IMR-90 (cell line): ENCODE measurements at regions not wholly inside any gene's neighbourhood (a gene's known extent, or its start where the extent isn't known, plus 50 kb on each side); places are given as distances from the start of the nearest gene placed in this dataset.

Experiments used
- ATAC-seq: fragments of 200-7000 bp; cut with Tn5 transposase; 2 replicates; pipeline ENCODE4 v1.9.1; 2020; ENCODE audit warnings: low read depth, mild to moderate bottlenecking, moderate library complexity
- BruUV-seq: library from RNA; stranded (reverse); fragments of 400-500 nt; replicated peaks from 2 replicates; lab custom pipeline; 2021; lab: Mats Ljungman, UMichigan
- CTCF ChIA-PET: fragments of 300-600 bp; formaldehyde crosslinking; extraction: SDS; loops from one replicate; lab custom pipeline; 2021; ENCODE audit warnings: antibody characterized with exemption; lab: Yijun Ruan, JAX
- POLR2A ChIA-PET: fragments of 300-600 bp; sonication (Branson Sonifier 250); formaldehyde crosslinking; loops from one replicate; lab custom pipeline; 2022; ENCODE audit warnings: antibody characterized with exemption; ENCODE audit not compliant: unreplicated experiment; lab: Charles Lee
- DNase-seq: peaks from one replicate; pipeline ENCODE4 v3.0.0; 2013
- H2AFZ ChIP-seq: replicated peaks from 2 replicates; pipeline ENCODE3; 2013; ENCODE audit warnings: low read length, mild to moderate bottlenecking; ENCODE audit not compliant: poor library complexity
- H2AK5ac ChIP-seq: 2 replicates; pipeline ENCODE4 v1.6.1; 2013; ENCODE audit warnings: low read depth, low read length, inconsistent platforms
- H2AK9ac ChIP-seq: replicated peaks from 2 replicates; pipeline ENCODE3; 2013; ENCODE audit warnings: mild to moderate bottlenecking, low read depth, low read length, moderate library complexity; ENCODE audit not compliant: poor library complexity
- H2BK120ac ChIP-seq: 2 replicates; pipeline ENCODE4 v1.6.1; 2013; ENCODE audit warnings: low read depth, low read length, inconsistent platforms
- H2BK15ac ChIP-seq: 3 replicates; pipeline ENCODE4 v1.6.1; 2013; ENCODE audit warnings: low read depth, low read length, inconsistent platforms
- H2BK20ac ChIP-seq: 2 replicates; pipeline ENCODE4 v1.6.1; 2013; ENCODE audit warnings: low read depth, mild to moderate bottlenecking, inconsistent platforms, low read length, moderate library complexity
- H2BK5ac ChIP-seq: 2 replicates; pipeline ENCODE4 v1.6.1; 2013; ENCODE audit warnings: mild to moderate bottlenecking, low read depth, low read length, inconsistent platforms; ENCODE audit not compliant: poor library complexity, severe bottlenecking
- H3K14ac ChIP-seq: replicated peaks from 2 replicates; pipeline ENCODE4 v1.6.1; 2013; ENCODE audit warnings: low read depth, low read length, inconsistent platforms
- H3K18ac ChIP-seq: 2 replicates; pipeline ENCODE4 v1.6.1; 2013; ENCODE audit warnings: low read depth, low read length, control low read depth
- H3K23ac ChIP-seq: 2 replicates; pipeline ENCODE4 v1.6.1; 2013; ENCODE audit warnings: low read depth, low read length, inconsistent platforms
- H3K27ac ChIP-seq: 2 replicates; pipeline ENCODE4 v1.5.1; 2013; ENCODE audit warnings: mild to moderate bottlenecking, control low read depth, low read length; ENCODE audit not compliant: insufficient read depth
- H3K27me3 ChIP-seq: 2 replicates; pipeline ENCODE4 v1.6.1; 2013; ENCODE audit warnings: low read length; ENCODE audit not compliant: control insufficient read depth, insufficient read depth
- H3K36me3 ChIP-seq: 2 replicates; pipeline ENCODE4 v1.6.1; 2013; ENCODE audit warnings: low read length, mixed read lengths; ENCODE audit not compliant: control insufficient read depth, insufficient read depth
- H3K4ac ChIP-seq: 2 replicates; pipeline ENCODE4 v1.6.1; 2013; ENCODE audit warnings: low read depth, low read length, inconsistent platforms
- H3K4me1 ChIP-seq: 2 replicates; pipeline ENCODE4 v1.6.1; 2013; ENCODE audit warnings: low read length, mixed read lengths; ENCODE audit not compliant: control insufficient read depth, insufficient read depth
- H3K4me2 ChIP-seq: 2 replicates; pipeline ENCODE4 v1.6.1; 2013; ENCODE audit warnings: low read depth, mild to moderate bottlenecking, control low read depth, low read length, moderate library complexity
- H3K4me3 ChIP-seq: 2 replicates; pipeline ENCODE4 v1.5.1; 2013; ENCODE audit warnings: low read depth, mild to moderate bottlenecking, control low read depth, low read length, moderate library complexity; ENCODE audit not compliant: insufficient read depth
- H3K56ac ChIP-seq: 2 replicates; pipeline ENCODE4 v1.6.1; 2013; ENCODE audit warnings: low read length, inconsistent platforms; ENCODE audit not compliant: insufficient read depth; ENCODE audit errors: extremely low read depth
- H3K79me1 ChIP-seq, 2 experiments: 2 replicates each; pipeline ENCODE4 v1.6.1; 2013; ENCODE audit warnings: low read length in 2 of 2, inconsistent platforms in 1 of 2, low read depth in 1 of 2
- H3K9ac ChIP-seq: 2 replicates; pipeline ENCODE4 v1.6.1; 2013; ENCODE audit warnings: low read depth, low read length, control low read depth
- H3K9me1 ChIP-seq: 2 replicates; pipeline ENCODE4 v1.6.1; 2013; ENCODE audit warnings: low read length, inconsistent platforms; ENCODE audit not compliant: insufficient read depth
- H3K9me3 ChIP-seq: 2 replicates; pipeline ENCODE4 v1.6.1; 2013; ENCODE audit warnings: low read length; ENCODE audit not compliant: control insufficient read depth, insufficient read depth
- H4K20me1 ChIP-seq: 2 replicates; pipeline ENCODE4 v1.6.1; 2013; ENCODE audit warnings: low read length, inconsistent platforms; ENCODE audit not compliant: insufficient read depth
- H4K5ac ChIP-seq: 2 replicates; pipeline ENCODE4 v1.6.1; 2013; ENCODE audit warnings: mild to moderate bottlenecking, low read depth, low read length, control low read depth
- H4K8ac ChIP-seq, 2 experiments: 2 replicates each; pipeline ENCODE4 v1.6.1; 2013; ENCODE audit warnings: low read depth in 2 of 2, low read length in 2 of 2, control low read depth in 1 of 2, inconsistent platforms in 1 of 2
- H4K91ac ChIP-seq: 2 replicates; pipeline ENCODE4 v1.6.1; 2013; ENCODE audit warnings: low read depth, low read length, inconsistent platforms; ENCODE audit not compliant: insufficient read depth
- BHLHE40 ChIP-seq: fragments of 150-350 bp; IDR thresholded peaks from 2 replicates; pipeline ENCODE4 v1.6.1; 2016; ENCODE audit warnings: mild to moderate bottlenecking, low read depth, low read length
- CEBPB ChIP-seq: IDR thresholded peaks from 2 replicates; pipeline ENCODE4 v1.6.1; 2012; ENCODE audit warnings: low read depth, low read length, improper control_type of control experiment
- CHD1 ChIP-seq: IDR thresholded peaks from 2 replicates; pipeline ENCODE4 v1.6.1; 2012; ENCODE audit warnings: low read depth, low read length, improper control_type of control experiment
- ELK1 ChIP-seq: fragments of 150-350 bp; IDR thresholded peaks from 2 replicates; pipeline ENCODE4 v1.6.1; 2016; ENCODE audit warnings: low read depth, mild to moderate bottlenecking, low read length, moderate library complexity, borderline replicate concordance
- FOS ChIP-seq: fragments of 150-350 bp; IDR thresholded peaks from 2 replicates; pipeline ENCODE4 v1.6.1; 2016; ENCODE audit warnings: low read depth, low read length
- MAZ ChIP-seq: IDR thresholded peaks from 2 replicates; pipeline ENCODE4 v1.6.1; 2012; ENCODE audit warnings: low read depth, mild to moderate bottlenecking, low read length, improper control_type of control experiment, moderate library complexity, borderline replicate concordance
- NFE2L2 ChIP-seq: fragments of 150-350 bp; IDR thresholded peaks from 2 replicates; pipeline ENCODE4 v1.6.1; 2016; ENCODE audit warnings: low read depth, mild to moderate bottlenecking, low read length
- POLR2A ChIP-seq: IDR thresholded peaks from 2 replicates; pipeline ENCODE4 v1.6.1; 2012; ENCODE audit warnings: mild to moderate bottlenecking, low read depth, low read length
- RAD21 ChIP-seq: IDR thresholded peaks from 2 replicates; pipeline ENCODE4 v1.6.1; 2012; ENCODE audit warnings: low read length, improper control_type of control experiment
- RCOR1 ChIP-seq: IDR thresholded peaks from 2 replicates; pipeline ENCODE4 v1.6.1; 2012; ENCODE audit warnings: mild to moderate bottlenecking, low read length, improper control_type of control experiment; ENCODE audit not compliant: insufficient replicate concordance
- RFX5 ChIP-seq: IDR thresholded peaks from 2 replicates; pipeline ENCODE4 v1.8.0; 2012; ENCODE audit warnings: low read depth, mild to moderate bottlenecking, low read length, moderate library complexity
- SMC3 ChIP-seq: fragments of 150-350 bp; IDR thresholded peaks from 2 replicates; pipeline ENCODE4 v1.6.1; 2016; ENCODE audit warnings: low read depth, mild to moderate bottlenecking, antibody characterized with exemption, low read length, moderate library complexity
- USF2 ChIP-seq: fragments of 150-350 bp; IDR thresholded peaks from 2 replicates; pipeline ENCODE4 v1.6.1; 2017; ENCODE audit warnings: mild to moderate bottlenecking, antibody characterized with exemption, low read length, low read depth
- WGBS, 2 experiments: methylation state at CpG; one replicate each; pipeline versions ENCODE4 v1.1.5 to v1.1.7; 2013; ENCODE audit warnings: missing lambda C conversion rate in 2 of 2; ENCODE audit not compliant: insufficient read length in 1 of 2; ENCODE audit errors: extremely low coverage in 2 of 2; 5-methylcytosine and 5-hydroxymethylcytosine counted together
- dilution Hi-C: fragments of 300-500 bp; cut with HindIII; formaldehyde crosslinking; loops from one replicate; pipeline ENCODE4 v1.14.3; 2018; ENCODE audit warnings: low sequenced_read_pairs; ENCODE audit not compliant: unreplicated experiment
- in situ Hi-C: fragments of 300-500 bp; cut with MboI; formaldehyde crosslinking; loops from 3 replicates; pipeline ENCODE4 v1.14.3; 2019; ENCODE audit warnings: low sequenced_read_pairs, inconsistent platforms, mixed read lengths
- intact Hi-C: fragments of 100-400 bp; cut with micrococcal nuclease; formaldehyde crosslinking; loops from 2 replicates; pipeline ENCODE4 v1.10.0; 2022

- no peak overlapping the region for H2BK120ac ChIP-seq
- no peak for ATAC-seq
- WGBS, 2 experiments: no CpG with 5 or more reads among the region's 2 CpGs
Observed at GRCh38 chr10:64952042-64952441, 1430.8 kb downstream of the REEP3 start.

More at GRCh38 chr10:64952042-64952441, 1430.8 kb downstream of the REEP3 start:
- Histone ChIP-seq H4K20me1 (no peaks in the 10 kb centered on the region), H2AFZ (no peak overlapping the region), H3K23ac (no peak overlapping the region), H3K4ac (no peak overlapping the region), H3K9ac (no peak overlapping the region), H2AK9ac (no peak overlapping the region), H2AK5ac (no peak overlapping the region), H3K27me3 (no peaks in the 10 kb centered on the region), H3K79me1 (no peaks in the 10 kb centered on the region), H3K9me1 (no peaks in the 10 kb centered on the region), H3K9me3 (peaks cover 9% of the 10 kb centered on the region), H3K56ac (no peak overlapping the region), H2BK5ac (no peak overlapping the region), H3K36me3 (no peaks in the 10 kb centered on the region), H3K4me2 (no peak overlapping the region), H3K14ac (no peak overlapping the region), H2BK15ac (no peak overlapping the region), H3K27ac (no peak overlapping the region), H3K18ac (no peak overlapping the region), H4K91ac (no peak overlapping the region), H2BK20ac (no peak overlapping the region), H3K4me3 (no peak overlapping the region), H4K8ac (no peak overlapping the region), H4K5ac (no peak overlapping the region), H3K4me1 (no peaks in the 10 kb centered on the region)
- in situ Hi-C loops (no loop called here), dilution Hi-C loops (no loop called here), intact Hi-C loops (no loop called here)
- BruUV-seq: no TSS peak
- CTCF ChIA-PET: no interaction called here
- POLR2A ChIA-PET: no interaction called here
- TF ChIP-seq FOS (no peak), NFE2L2 (no peak), RAD21 (no peak), RFX5 (no peak), MAZ (no peak), CEBPB (no peak), ELK1 (no peak), SMC3 (no peak), RCOR1 (no peak), BHLHE40 (no peak), POLR2A (no peak), CHD1 (no peak), USF2 (no peak)
- no peak for DNase-seq
